Keratinocyte (primary cell): ENCODE measurements at regions not wholly inside any gene's neighbourhood (a gene's known extent, or its start where the extent isn't known, plus 50 kb on each side); places are given as distances from the start of the nearest gene placed in this dataset.

Experiments
- DNase-seq: peaks from one replicate; pipeline ENCODE4 v3.0.0-alpha.2; 2011; ENCODE audit warnings: low read depth, missing footprints, low spot score
- FAIRE-seq: peaks from 2 replicates; lab custom pipeline; 2011; peaks lifted over from hg19 to GRCh38; lab: Jason Lieb, UNC
- H2AFZ ChIP-seq: 2 replicates; pipeline ENCODE4 v1.6.0; 2012; ENCODE audit warnings: low read length, control low read depth, inconsistent platforms; ENCODE audit not compliant: control insufficient read depth
- H3K27ac ChIP-seq: 2 replicates; pipeline ENCODE4 v1.5.1; 2011; ENCODE audit warnings: low read length; ENCODE audit not compliant: control insufficient read depth, insufficient read depth
- H3K27me3 ChIP-seq: 3 replicates; pipeline ENCODE4 v1.6.0; 2011; ENCODE audit warnings: low read length; ENCODE audit not compliant: control insufficient read depth, insufficient read depth; ENCODE audit errors: extremely low read depth
- H3K36me3 ChIP-seq, 2 experiments: 2 replicates in 1 of 2; 3 replicates in 1 of 2; pipeline ENCODE4 v1.5.1; 2011; ENCODE audit warnings: low read length in 2 of 2, mild to moderate bottlenecking in 1 of 2; ENCODE audit not compliant: control insufficient read depth in 2 of 2, insufficient read depth in 2 of 2; ENCODE audit errors: extremely low read depth in 1 of 2
- H3K4me1 ChIP-seq: 3 replicates; pipeline ENCODE4 v1.5.1; 2011; ENCODE audit warnings: low read length; ENCODE audit not compliant: control insufficient read depth, insufficient read depth; ENCODE audit errors: extremely low read depth
- H3K4me2 ChIP-seq: 3 replicates; pipeline ENCODE4 v1.6.0; 2011; ENCODE audit warnings: low read depth, low read length; ENCODE audit not compliant: control insufficient read depth, insufficient read depth; ENCODE audit errors: extremely low read depth
- H3K4me3 ChIP-seq, 3 experiments: fragments of 200-600 bp in 1 of 3; sonication (generic) in 1 of 3; 2 replicates in 2 of 3; 3 replicates in 1 of 3; pipeline ENCODE4 v1.5.1; 2011 to 2016; ENCODE audit warnings: low read length in 3 of 3, mild to moderate bottlenecking in 3 of 3, control low read depth in 2 of 3, inconsistent platforms in 1 of 3, low read depth in 1 of 3, mixed read lengths in 1 of 3, mixed run types in 1 of 3, moderate library complexity in 1 of 3; ENCODE audit not compliant: control insufficient read depth in 2 of 3, insufficient read depth in 2 of 3; ENCODE audit errors: extremely low read depth in 1 of 3
- H3K79me2 ChIP-seq: 2 replicates; pipeline ENCODE4 v1.6.0; 2012; ENCODE audit warnings: low read length; ENCODE audit not compliant: control insufficient read depth, insufficient read depth
- H3K9ac ChIP-seq: 3 replicates; pipeline ENCODE4 v1.6.0; 2011; ENCODE audit warnings: low read length; ENCODE audit not compliant: control insufficient read depth, insufficient read depth; ENCODE audit errors: extremely low read depth
- H3K9me1 ChIP-seq: 3 replicates; pipeline ENCODE4 v1.6.0; 2011; ENCODE audit warnings: low read length; ENCODE audit not compliant: control insufficient read depth, insufficient read depth; ENCODE audit errors: extremely low read depth
- H3K9me3 ChIP-seq: 2 replicates; pipeline ENCODE4 v1.5.1; 2012; ENCODE audit warnings: low read depth, low read length; ENCODE audit not compliant: control insufficient read depth
- H4K20me1 ChIP-seq: 3 replicates; pipeline ENCODE4 v1.6.0; 2011; ENCODE audit warnings: low read length; ENCODE audit not compliant: control insufficient read depth, insufficient read depth; ENCODE audit errors: extremely low read depth
- EZH2 ChIP-seq: IDR thresholded peaks from one replicate; pipeline ENCODE4 v1.6.1; 2012; ENCODE audit warnings: inconsistent platforms, mild to moderate bottlenecking, low read length, moderate library complexity
- dilution Hi-C: fragments of 300-500 bp; cut with MboI; formaldehyde crosslinking; loops from one replicate; pipeline ENCODE4 v1.7.0; 2020; ENCODE audit warnings: low sequenced_read_pairs; ENCODE audit not compliant: extremely low pct_ligation_motif_present
- TF ChIP-seq, protein P1 (sequence below), 3 experiments: IDR thresholded peaks in 1 of 3; conservative IDR thresholded peaks in 1 of 3; optimal IDR thresholded peaks in 1 of 3; 2 replicates in 2 of 3; 3 replicates in 1 of 3; pipeline versions ENCODE3 to v1.5.1; 2011; ENCODE audit warnings: low read length in 3 of 3, mild to moderate bottlenecking in 3 of 3, moderate library complexity in 2 of 3, control low read depth in 1 of 3, inconsistent platforms in 1 of 3; ENCODE audit not compliant: insufficient read depth in 2 of 3; ENCODE audit errors: extremely low read depth in 1 of 3

DNA sequence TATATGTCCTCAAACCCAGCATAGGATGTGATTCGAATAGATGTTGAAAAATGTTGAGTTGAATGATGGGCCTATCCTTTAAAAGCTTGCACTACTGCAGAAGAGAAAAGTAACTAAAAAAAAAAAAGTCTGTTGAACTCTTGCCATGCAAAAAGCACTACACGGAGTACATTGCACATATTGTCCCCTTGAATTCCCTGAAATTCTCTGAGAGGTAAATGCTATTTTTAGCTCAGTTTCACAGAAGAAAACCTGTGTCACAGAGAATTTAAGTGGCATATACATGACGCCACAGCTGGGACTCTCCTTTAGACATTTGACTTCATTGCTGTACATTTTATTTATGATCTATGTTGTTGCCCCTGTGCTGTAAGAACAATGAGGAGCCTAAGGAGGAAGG lies 583.8 kb downstream of the SOX6 start:
- TF ChIP-seq, protein P1, sequence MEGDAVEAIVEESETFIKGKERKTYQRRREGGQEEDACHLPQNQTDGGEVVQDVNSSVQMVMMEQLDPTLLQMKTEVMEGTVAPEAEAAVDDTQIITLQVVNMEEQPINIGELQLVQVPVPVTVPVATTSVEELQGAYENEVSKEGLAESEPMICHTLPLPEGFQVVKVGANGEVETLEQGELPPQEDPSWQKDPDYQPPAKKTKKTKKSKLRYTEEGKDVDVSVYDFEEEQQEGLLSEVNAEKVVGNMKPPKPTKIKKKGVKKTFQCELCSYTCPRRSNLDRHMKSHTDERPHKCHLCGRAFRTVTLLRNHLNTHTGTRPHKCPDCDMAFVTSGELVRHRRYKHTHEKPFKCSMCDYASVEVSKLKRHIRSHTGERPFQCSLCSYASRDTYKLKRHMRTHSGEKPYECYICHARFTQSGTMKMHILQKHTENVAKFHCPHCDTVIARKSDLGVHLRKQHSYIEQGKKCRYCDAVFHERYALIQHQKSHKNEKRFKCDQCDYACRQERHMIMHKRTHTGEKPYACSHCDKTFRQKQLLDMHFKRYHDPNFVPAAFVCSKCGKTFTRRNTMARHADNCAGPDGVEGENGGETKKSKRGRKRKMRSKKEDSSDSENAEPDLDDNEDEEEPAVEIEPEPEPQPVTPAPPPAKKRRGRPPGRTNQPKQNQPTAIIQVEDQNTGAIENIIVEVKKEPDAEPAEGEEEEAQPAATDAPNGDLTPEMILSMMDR (optimal IDR thresholded peaks at IDR 0.05 in 1 of 3, IDR thresholded peaks at IDR 0.05 in 1 of 3, conservative IDR thresholded peaks at IDR 0.05 in 1 of 3; ENCODE audit: extremely low read depth in 1 of 3, insufficient read depth in 2 of 3, low read length in 3 of 3): no peak
- TF ChIP-seq EZH2: no peak
- Histone ChIP-seq H3K9me3 (no peaks in the 10 kb centered on the region), H3K9me1 (no peaks in the 10 kb centered on the region), H3K79me2 (no peaks in the 10 kb centered on the region), H3K4me3 (no peak overlapping the region), H4K20me1 (no peaks in the 10 kb centered on the region), H3K27ac (no peak overlapping the region), H3K9ac (no peak overlapping the region), H3K4me1 (peaks cover 5% of the 10 kb centered on the region), H3K27me3 (peaks cover 6% of the 10 kb centered on the region), H3K4me2 (no peak overlapping the region), H3K36me3 (no peaks in the 10 kb centered on the region), H2AFZ (no peak overlapping the region)
- FAIRE-seq: no peak
- dilution Hi-C loops: no loop called here
- no peak for DNase-seq

DNA sequence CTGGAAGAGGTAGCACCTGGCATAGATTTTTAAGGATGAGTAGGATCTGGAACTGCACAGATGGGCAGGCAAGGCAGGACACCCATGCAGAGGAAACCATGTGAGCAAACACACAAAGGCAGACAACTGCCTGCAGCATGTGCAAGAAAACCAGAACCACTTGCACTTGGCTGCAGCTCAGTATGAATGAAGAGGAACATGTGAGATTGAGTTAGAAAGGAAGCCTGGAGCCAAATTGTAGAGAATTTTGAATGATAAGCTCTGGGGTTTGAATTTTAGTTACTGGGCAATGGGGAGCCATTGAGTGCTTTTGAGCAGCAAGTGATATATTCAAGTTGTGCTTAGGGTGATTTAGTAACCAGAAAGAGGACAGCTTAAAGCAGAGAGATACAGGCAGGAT lies 583.4 kb downstream of the SOX6 start:
- no peaks in the 10 kb centered on the region for H3K79me2 ChIP-seq
- TF ChIP-seq EZH2: no peak
- TF ChIP-seq, protein P1 (optimal IDR thresholded peaks at IDR 0.05 in 1 of 3, IDR thresholded peaks at IDR 0.05 in 1 of 3, conservative IDR thresholded peaks at IDR 0.05 in 1 of 3; ENCODE audit: extremely low read depth in 1 of 3, insufficient read depth in 2 of 3, low read length in 3 of 3): no peak
- peaks cover 5% of the 10 kb centered on the region for H3K4me1 ChIP-seq
- no peak overlapping the region for H3K9ac ChIP-seq
- no peaks in the 10 kb centered on the region for H4K20me1 ChIP-seq
- no peak overlapping the region for H2AFZ ChIP-seq
- H3K36me3 ChIP-seq: no peaks in the 10 kb centered on the region
- no peak overlapping the region for H3K4me2 ChIP-seq
- H3K27me3 ChIP-seq: peaks cover 6% of the 10 kb centered on the region
- FAIRE-seq (no peak), DNase-seq (no peak)
- no peaks in the 10 kb centered on the region for H3K9me3 ChIP-seq
- no peaks in the 10 kb centered on the region for H3K9me1 ChIP-seq
- dilution Hi-C loops: no loop called here
- H3K27ac ChIP-seq: no peak overlapping the region
- H3K4me3 ChIP-seq: no peak overlapping the region
